ENCODE measurements at regions not wholly inside any gene's neighbourhood (a gene's known extent, or its start where the extent isn't known, plus 50 kb on each side); places are given as distances from the start of the nearest gene placed in this dataset.

DNA sequence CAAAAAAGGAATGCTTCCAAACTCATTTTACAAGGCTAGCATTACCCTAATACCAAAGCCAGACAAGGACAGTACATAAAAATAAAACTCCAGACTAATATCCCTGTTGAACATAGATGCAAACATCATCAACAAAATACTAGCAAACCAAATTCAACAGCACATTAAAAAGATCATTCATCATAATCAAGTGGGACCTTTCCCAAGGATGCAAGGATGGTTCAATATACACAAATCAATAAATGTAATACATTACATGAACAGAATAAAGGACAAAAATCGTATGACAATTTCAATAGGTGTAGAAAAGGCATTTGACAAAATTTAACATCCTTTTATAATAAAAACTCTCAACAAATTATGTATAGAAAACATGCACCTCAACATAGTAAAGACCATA is 66.6 kb upstream of the CNR1 start:
- no peak for DNase-seq

DNA sequence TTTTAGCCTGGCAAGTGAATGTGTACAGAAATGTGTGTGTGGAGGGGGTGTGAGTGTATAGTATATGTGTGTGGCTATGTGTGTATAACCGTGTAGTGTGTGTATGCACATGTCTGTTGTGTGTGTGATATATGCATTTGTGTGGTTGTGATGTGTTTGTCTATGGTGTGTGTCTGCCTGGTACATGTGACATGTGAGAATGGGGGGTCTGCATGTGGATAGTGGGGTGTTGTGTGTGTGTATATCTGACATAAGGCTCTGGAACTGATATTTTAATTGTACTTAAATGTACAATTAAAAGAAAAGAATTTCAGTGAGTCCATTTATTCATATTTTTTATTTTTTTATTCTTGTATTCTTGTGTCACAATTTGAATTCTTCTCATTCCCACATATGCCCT is 57.2 kb upstream of the CNR1 start:
- DNase-seq: no peak

DNA sequence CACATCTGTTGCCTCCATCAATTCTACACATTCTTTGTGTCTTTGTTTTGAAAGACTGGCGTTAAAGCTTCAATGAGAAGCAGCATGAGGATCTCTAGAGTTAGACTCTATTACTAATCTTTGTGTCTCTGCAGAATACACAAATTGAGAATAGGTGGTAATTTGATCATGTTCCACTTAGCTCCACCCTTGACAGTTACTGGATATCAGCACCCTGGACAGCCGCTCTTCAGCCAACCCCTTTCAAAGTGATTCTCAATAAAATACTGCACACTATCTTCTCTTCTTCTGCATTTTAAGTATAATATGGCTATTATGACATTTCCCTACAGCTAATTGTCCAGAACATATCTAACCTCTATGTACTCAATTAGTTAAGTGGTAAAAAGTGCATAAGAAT is 54.3 kb upstream of the CNR1 start:
- DNase-seq: peak; percentile 2

DNA sequence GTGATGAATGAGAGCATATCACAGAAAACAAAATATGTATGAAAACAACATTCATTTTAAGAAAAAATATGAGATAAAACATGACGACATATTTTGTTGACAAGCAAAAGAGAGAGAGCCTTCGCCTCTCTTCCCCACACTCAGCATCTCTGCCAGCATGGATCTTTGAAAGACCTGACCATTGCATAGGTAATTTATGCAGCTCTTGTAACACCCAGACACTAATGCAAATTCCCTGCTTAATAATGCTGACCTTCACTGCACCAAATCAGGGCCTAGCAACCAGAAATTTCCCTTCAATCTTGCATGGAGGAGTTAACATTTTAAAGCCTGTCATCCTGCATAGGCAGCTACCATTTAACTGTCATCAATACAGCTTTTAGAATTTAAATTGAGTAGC is 50.0 kb upstream of the CNR1 start:
- no peak for DNase-seq

All from EL (cell line).